HCT116 (cell line): ENCODE measurements at regions not wholly inside any gene's neighbourhood (a gene's known extent, or its start where the extent isn't known, plus 50 kb on each side); places are given as distances from the start of the nearest gene placed in this dataset.

Source experiments
- ATAC-seq: fragments of 200-7000 bp; cut with Tn5 transposase; 2 replicates; pipeline ENCODE4 v1.9.1; 2020; ENCODE audit warnings: mild to moderate bottlenecking, moderate library complexity
- BruUV-seq: library from RNA; stranded (reverse); fragments of 400-500 nt; replicated peaks from 2 replicates; lab custom pipeline; 2021; lab: Mats Ljungman, UMichigan
- CTCF ChIA-PET: fragments of 300-600 bp; sonication (Branson Sonifier 250); formaldehyde crosslinking; loops from one replicate; lab custom pipeline; 2021; ENCODE audit warnings: antibody characterized with exemption; lab: Charles Lee
- POLR2A ChIA-PET: fragments of 300-600, 350-600 bp; sonication (Branson Sonifier 250); formaldehyde crosslinking; loops from one replicate; lab custom pipeline; 2021; ENCODE audit warnings: antibody characterized with exemption; lab: Charles Lee
- RAD21 ChIA-PET, 2 experiments: fragments of 300-600 bp; sonication (Branson Sonifier 250); formaldehyde crosslinking; loops; one replicate each; lab custom pipeline; 2023; ENCODE audit warnings: low total read pairs in 2 of 2; ENCODE audit not compliant: uncharacterized antibody in 2 of 2, unreplicated experiment in 2 of 2, low non-redundant PET in 1 of 2; lab: Charles Lee
- DNase-seq: peaks from one replicate; pipeline ENCODE4 v3.0.0-alpha.2; 2010; ENCODE audit warnings: low read depth, low spot score
- H2AFZ ChIP-seq: fragments of 200-600 bp; shearing (Covaris generic), sonication (generic); 2 replicates; pipeline ENCODE4 v1.6.1; 2017; ENCODE audit warnings: low read depth, mixed run types, mixed read lengths, antibody characterized with exemption, low read length; ENCODE audit not compliant: poor library complexity, severe bottlenecking
- H3K27ac ChIP-seq: 2 replicates; pipeline ENCODE4 v1.5.1; 2012; ENCODE audit warnings: low read depth, low read length
- H3K27me3 ChIP-seq: fragments of 200-600 bp; sonication (generic); 2 replicates; pipeline ENCODE4 v1.6.1; 2016; ENCODE audit warnings: mixed run types, low read length, mixed read lengths; ENCODE audit not compliant: insufficient read depth
- H3K36me3 ChIP-seq, 2 experiments: fragments of 200-500 bp in 1 of 2; fragments of 200-600 bp in 1 of 2; sonication (Bioruptor generic) in 1 of 2; sonication (generic) in 1 of 2; 2 replicates each; pipeline versions ENCODE4 v1.5.1 to v1.6.1; 2014 to 2016; ENCODE audit warnings: low read length in 2 of 2, inconsistent platforms in 1 of 2, mixed read lengths in 1 of 2, mixed run types in 1 of 2; ENCODE audit not compliant: insufficient read depth in 2 of 2, control insufficient read depth in 1 of 2
- H3K4me1 ChIP-seq, 2 experiments: fragments of 200-600 bp in 1 of 2; sonication (generic) in 1 of 2; 2 replicates each; pipeline versions ENCODE4 v1.5.1 to v1.6.1; 2012 to 2017; ENCODE audit warnings: low read length in 2 of 2, inconsistent platforms in 1 of 2, mild to moderate bottlenecking in 1 of 2, mixed read lengths in 1 of 2, mixed run types in 1 of 2, moderate library complexity in 1 of 2; ENCODE audit not compliant: insufficient read depth in 2 of 2, control insufficient read depth in 1 of 2
- H3K4me2 ChIP-seq: fragments of 200-600 bp; sonication (generic); 2 replicates; pipeline ENCODE4 v1.6.1; 2017; ENCODE audit warnings: mixed run types, low read length, mixed read lengths
- H3K4me3 ChIP-seq, 2 experiments: fragments of 200-600 bp in 1 of 2; sonication (generic) in 1 of 2; replicated peaks in 1 of 2; 2 replicates each; pipeline ENCODE4 v1.5.1; 2011 to 2016; ENCODE audit warnings: low read length in 2 of 2, control low read depth in 1 of 2, low read depth in 1 of 2, mild to moderate bottlenecking in 1 of 2, mixed read lengths in 1 of 2, mixed run types in 1 of 2
- H3K79me2 ChIP-seq: fragments of 200-600 bp; sonication (generic); 2 replicates; pipeline ENCODE4 v1.6.1; 2017; ENCODE audit warnings: mild to moderate bottlenecking, mixed run types, low read length, moderate library complexity, mixed read lengths; ENCODE audit not compliant: insufficient read depth
- H3K9ac ChIP-seq: fragments of 200-600 bp; sonication (generic); 2 replicates; pipeline ENCODE4 v1.6.1; 2016; ENCODE audit warnings: low read length, mixed read lengths
- H3K9me2 ChIP-seq: fragments of 200-600 bp; sonication (generic), shearing (Covaris generic); 2 replicates; pipeline ENCODE4 v1.6.1; 2017; ENCODE audit warnings: mixed run types, mild to moderate bottlenecking, moderate library complexity; ENCODE audit not compliant: insufficient read depth
- H3K9me3 ChIP-seq, 2 experiments: fragments of 200-500 bp in 1 of 2; fragments of 200-600 bp in 1 of 2; sonication (Bioruptor generic) in 1 of 2; sonication (generic) in 1 of 2; 2 replicates each; pipeline ENCODE4 v1.6.1; 2014 to 2017; ENCODE audit warnings: low read length in 2 of 2, mixed read lengths in 2 of 2, inconsistent platforms in 1 of 2, low read depth in 1 of 2, mild to moderate bottlenecking in 1 of 2, mixed run types in 1 of 2, moderate library complexity in 1 of 2; ENCODE audit not compliant: control insufficient read depth in 1 of 2, insufficient read depth in 1 of 2
- H4K20me1 ChIP-seq: fragments of 200-600 bp; sonication (generic), shearing (Covaris generic); 2 replicates; pipeline ENCODE4 v1.6.1; 2017; ENCODE audit warnings: mixed run types, mild to moderate bottlenecking, moderate library complexity; ENCODE audit not compliant: insufficient read depth
- ELF1 ChIP-seq: IDR thresholded peaks from 2 replicates; pipeline ENCODE4 v1.6.1; 2012; ENCODE audit warnings: low read depth, borderline replicate concordance
- EZH2 ChIP-seq: fragments of 200-600 bp; sonication (generic); IDR thresholded peaks from 2 replicates; pipeline ENCODE4 v1.6.1; 2017; ENCODE audit warnings: antibody characterized with exemption, mixed run types
- JUND ChIP-seq: IDR thresholded peaks from 2 replicates; pipeline ENCODE4 v1.6.1; 2012
- POLR2A ChIP-seq: IDR thresholded peaks from 2 replicates; pipeline ENCODE4 v1.7.0; 2011; ENCODE audit warnings: borderline replicate concordance; ENCODE audit not compliant: insufficient read depth, insufficient read length; ENCODE audit errors: extremely low read depth
- POLR2AphosphoS5 ChIP-seq: IDR thresholded peaks from 2 replicates; pipeline ENCODE4 v1.6.1; 2011; ENCODE audit warnings: mild to moderate bottlenecking, low read depth, low read length, moderate library complexity
- SIN3A ChIP-seq: IDR thresholded peaks from 2 replicates; pipeline ENCODE4 v1.6.1; 2012; ENCODE audit warnings: low read depth
- YY1 ChIP-seq: IDR thresholded peaks from 2 replicates; pipeline ENCODE4 v1.6.1; 2011; ENCODE audit warnings: low read length, low read depth, moderate library complexity, mild to moderate bottlenecking; ENCODE audit not compliant: insufficient replicate concordance; ENCODE audit errors: extremely low read depth
- ZFX ChIP-seq: fragments of 450-650 bp; IDR thresholded peaks from 2 replicates; pipeline ENCODE4 v1.6.1; 2017
- ZNF274 ChIP-seq: fragments of 200-500 bp; sonication (Bioruptor generic); IDR thresholded peaks from 2 replicates; pipeline ENCODE4 v1.6.1; 2014; ENCODE audit warnings: mild to moderate bottlenecking, low read depth, low read length, inconsistent platforms
- intact Hi-C: fragments of 100-400 bp; cut with micrococcal nuclease; formaldehyde crosslinking; loops from 2 replicates; pipeline ENCODE4 v1.10.0; 2022
- TF ChIP-seq, protein P1 (sequence below): IDR thresholded peaks from 2 replicates; pipeline ENCODE4 v1.6.1; 2012

GRCh38 chr13:53160211-53160610, 131.6 kb downstream of the OLFM4 start:
- ATAC-seq = no peak
- Histone ChIP-seq H3K9me3 (0 out of 4 replicates have a peak, but pooled peaks cover 3 to 4% of the 10 kb centered on the region in 2 experiments), H2AFZ (no peak overlapping the region)
- CTCF ChIA-PET = no interaction called here
- DNase-seq = no peak
- TF ChIP-seq ZNF274 = no peak
- no peak for TF ChIP-seq EZH2
- no peak for TF ChIP-seq SIN3A
- no peak for TF ChIP-seq ZFX
- TF ChIP-seq POLR2AphosphoS5 = no peak
- no peak for TF ChIP-seq JUND
- TF ChIP-seq, protein P1, sequence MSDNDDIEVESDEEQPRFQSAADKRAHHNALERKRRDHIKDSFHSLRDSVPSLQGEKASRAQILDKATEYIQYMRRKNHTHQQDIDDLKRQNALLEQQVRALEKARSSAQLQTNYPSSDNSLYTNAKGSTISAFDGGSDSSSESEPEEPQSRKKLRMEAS = no peak
- TF ChIP-seq, all 23 proteins: peak for 0
- Histone ChIP-seq H3K79me2 (no peaks in the 10 kb centered on the region), H3K9ac (no peak overlapping the region), H4K20me1 (no peaks in the 10 kb centered on the region), H3K4me1 (no peaks in the 10 kb centered on the region), H3K9me2 (no peaks in the 10 kb centered on the region), H3K4me2 (no peak overlapping the region), H3K27me3 (no peaks in the 10 kb centered on the region), H3K4me3 (no peak overlapping the region), H3K36me3 (no peaks in the 10 kb centered on the region), H3K27ac (no peak overlapping the region)
- POLR2A ChIA-PET = no interaction called here
- BruUV-seq = no TSS peak
- RAD21 ChIA-PET = no interaction called here
- intact Hi-C loops = no loop called here

GRCh38 chr13:53161251-53161650, 132.6 kb downstream of the OLFM4 start:
- CTCF ChIA-PET = no interaction called here
- Histone ChIP-seq H3K4me1 (no peaks in the 10 kb centered on the region), H3K79me2 (no peaks in the 10 kb centered on the region), H3K9ac (no peak overlapping the region), H4K20me1 (no peaks in the 10 kb centered on the region), H3K27me3 (no peaks in the 10 kb centered on the region), H3K4me3 (no peak overlapping the region), H3K4me2 (no peak overlapping the region), H3K9me2 (no peaks in the 10 kb centered on the region), H3K27ac (no peak overlapping the region), H3K36me3 (no peaks in the 10 kb centered on the region), H2AFZ (no peak overlapping the region), H3K9me3 (0 out of 4 replicates have a peak, but pooled peaks cover 3 to 4% of the 10 kb centered on the region in 2 experiments)
- DNase-seq (no peak), ATAC-seq (no peak)
- intact Hi-C loops = no loop called here
- RAD21 ChIA-PET = no interaction called here
- POLR2A ChIA-PET = no interaction called here
- no peak for TF ChIP-seq JUND
- TF ChIP-seq YY1 = no peak
- TF ChIP-seq SIN3A = no peak
- TF ChIP-seq ELF1 = no peak
- no peak for TF ChIP-seq POLR2A
- no TSS peak for BruUV-seq
